Left kidney (tissue), 1 donor: ENCODE measurements at regions not wholly inside any gene's neighbourhood (a gene's known extent, or its start where the extent isn't known, plus 50 kb on each side); places are given as distances from the start of the nearest gene placed in this dataset.
"Not testable (repeated sequence)": the region's sequence is repeated elsewhere in the genome, so short reads cannot be mapped to it uniquely, and the experiment has no call there.

ENCODE experiments used
- DNase-seq: peaks from one replicate; pipeline ENCODE4 v3.0.0-alpha.2; 2013

DNA sequence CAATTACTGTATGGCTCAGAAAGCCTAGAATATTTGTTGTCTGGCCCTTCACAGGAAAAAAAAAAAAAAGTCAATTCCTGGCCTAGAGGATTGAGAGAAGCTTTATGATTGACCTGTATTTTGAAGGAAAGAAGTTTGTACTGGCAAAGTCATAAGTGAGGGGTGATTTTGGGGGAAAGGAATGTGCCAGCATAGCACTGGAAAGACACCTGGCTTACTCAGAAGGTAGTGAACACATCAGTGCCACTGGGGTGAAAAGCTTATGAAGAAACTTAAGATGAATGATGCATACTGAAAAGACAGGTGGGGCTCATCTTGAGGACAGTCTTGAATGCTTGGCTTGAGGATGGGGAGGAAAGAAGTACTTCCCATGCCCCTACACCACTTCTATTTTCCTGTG lies 127.9 kb upstream of the RASA1 start:
- DNase-seq, result no peak

DNA sequence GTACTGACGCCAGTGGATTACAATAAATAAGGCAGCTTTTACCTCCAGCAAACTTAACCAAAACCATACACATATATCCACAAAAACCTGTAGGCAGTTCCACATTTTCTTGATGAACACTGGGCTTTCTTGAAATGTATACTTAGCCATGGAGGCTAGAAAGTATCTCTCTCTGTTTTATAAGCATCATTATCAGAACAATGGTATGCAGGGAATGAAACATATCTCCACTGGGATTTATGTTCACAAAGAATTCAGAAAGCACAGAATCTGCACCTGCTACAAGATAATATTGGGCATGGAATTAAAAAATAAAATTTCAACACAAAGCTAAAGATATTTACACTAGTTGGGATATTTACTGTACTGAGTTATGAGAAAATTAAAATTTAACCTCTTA lies 126.1 kb upstream of the RASA1 start:
- DNase-seq, result no peak

DNA sequence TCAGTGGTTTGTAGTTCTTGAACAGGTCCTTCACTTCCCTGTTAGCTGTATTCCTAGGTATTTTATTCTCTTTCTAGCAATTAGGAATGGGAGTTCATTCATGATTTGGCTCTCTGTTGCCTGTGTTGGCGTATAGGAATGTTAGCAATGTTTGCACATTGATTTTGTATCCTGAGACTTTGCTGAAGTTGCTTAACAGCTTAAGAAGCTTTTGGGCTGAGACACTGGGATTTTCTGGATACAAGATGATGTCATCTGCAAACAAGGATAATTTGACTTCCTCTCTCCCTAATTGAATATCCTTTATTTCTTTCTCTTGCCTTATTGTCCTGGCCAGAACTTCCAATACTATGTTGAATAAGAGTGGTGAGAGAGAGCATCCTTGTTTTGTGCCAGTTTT lies 121.8 kb upstream of the RASA1 start:
- DNase-seq, result not testable (repeated sequence)

DNA sequence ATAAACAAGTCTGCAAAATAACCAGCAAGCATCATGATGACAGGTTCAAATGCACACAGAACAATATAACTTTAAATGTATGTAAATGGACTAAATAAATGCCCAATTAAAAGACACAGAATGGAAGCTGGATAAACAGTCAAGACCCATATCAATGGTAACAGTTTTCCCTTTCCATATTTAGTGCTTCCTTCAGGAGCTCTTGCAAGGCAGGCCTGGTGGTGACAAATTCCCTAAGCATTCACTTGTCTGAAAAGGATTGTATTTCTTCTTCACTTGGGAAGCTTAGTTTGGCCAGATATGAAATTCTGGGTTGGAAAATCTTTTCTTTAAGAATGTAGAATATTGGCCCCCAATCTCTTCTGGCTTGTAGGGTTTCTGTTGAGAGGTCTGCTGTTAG lies 120.2 kb upstream of the RASA1 start:
- no peak for DNase-seq

DNA sequence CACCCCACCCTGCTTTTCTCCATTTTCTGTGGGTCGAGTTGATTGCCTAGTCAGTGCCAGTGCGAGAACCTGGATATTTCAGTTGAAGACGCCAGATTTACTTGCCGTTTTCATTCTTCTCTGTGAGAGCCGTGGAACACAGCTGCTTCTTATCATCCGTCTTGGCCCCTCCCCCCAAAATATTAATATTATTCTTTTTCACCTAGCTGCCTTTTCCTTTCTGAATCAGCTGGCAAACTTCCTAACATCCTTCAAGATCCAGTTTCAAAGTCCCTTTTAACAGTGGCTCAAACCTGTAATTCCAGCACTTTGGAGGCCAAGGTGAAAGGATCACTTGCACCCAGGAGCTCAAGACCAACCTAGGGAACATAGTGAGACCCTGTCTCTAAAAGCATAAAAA lies 117.1 kb upstream of the RASA1 start:
- DNase-seq, result no peak

DNA sequence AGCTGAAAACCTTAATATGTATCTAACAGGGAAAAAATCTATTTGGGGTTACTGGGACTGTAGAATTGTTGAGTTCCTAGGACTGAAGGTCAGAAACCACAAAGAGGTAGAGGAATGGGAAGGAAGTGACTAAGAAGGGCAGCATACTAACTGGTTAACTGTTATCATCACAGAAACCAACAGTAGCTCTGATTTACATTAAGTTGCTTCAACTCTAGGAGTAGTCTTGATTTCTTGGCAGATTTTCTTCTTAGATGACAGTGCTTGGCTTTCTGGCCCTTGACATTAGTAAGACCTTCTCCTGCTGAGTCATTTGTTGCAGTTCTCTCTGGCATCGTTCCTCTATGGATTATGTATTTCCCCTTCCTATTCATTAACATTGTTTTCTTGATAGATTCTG lies 116.1 kb upstream of the RASA1 start:
- DNase-seq, result no peak

DNA sequence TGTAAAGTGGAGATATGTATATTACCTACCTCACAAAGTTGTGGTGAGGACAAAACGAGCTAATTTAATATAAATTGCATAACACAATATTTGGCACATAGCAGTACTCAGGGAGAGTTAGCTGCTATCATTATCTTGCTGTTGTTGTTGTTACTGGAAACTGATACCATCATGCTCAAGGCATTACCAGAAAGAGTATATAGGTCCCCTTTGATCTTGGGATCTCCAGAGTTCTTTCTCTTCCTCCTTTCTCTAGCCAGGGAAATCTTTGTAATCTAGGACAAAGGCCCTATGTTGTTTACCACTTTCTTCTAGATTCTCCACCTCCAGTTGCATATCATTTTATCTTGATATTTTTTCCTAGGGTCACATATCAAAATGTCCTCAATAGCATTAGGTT lies 114.8 kb upstream of the RASA1 start:
- no peak for DNase-seq

DNA sequence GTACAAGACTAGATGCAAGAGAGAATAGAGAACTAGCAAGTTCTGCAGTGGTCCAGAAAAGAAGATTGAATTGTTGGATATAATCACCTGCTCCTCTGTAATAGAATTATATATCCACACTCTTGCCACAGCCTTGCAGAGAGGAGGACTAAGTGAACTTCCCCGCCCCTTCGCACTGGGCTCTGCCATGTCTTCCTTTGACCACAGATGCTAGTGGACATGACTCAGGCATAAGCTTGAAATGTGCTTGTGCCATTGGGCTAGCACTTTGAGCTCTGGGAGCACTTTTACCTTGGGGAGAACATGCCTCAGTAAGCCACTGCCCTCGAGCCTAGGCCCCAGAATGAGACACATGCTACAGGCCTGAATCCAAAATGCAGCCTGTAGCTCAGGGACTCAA lies 113.5 kb upstream of the RASA1 start:
- DNase-seq, result no peak

DNA sequence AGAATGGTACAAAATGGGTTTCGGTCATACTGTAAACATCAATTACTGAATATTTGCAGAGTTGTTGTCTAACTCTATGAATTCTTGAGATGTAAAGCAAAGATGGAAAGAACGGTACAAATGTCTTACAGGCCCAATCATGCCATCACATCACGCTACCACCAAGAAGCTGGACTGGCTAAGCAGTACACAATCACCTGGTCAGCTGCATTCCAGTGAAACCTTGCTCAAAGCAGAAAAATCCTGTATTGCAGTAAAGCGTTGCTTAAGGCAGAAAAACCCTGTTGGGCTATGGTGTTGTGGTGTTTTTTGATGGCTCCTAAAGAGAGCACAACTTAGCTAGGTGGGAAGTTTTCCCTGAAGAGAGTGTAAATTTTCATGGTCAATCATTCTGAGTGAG lies 112.6 kb upstream of the RASA1 start:
- DNase-seq, result no peak

DNA sequence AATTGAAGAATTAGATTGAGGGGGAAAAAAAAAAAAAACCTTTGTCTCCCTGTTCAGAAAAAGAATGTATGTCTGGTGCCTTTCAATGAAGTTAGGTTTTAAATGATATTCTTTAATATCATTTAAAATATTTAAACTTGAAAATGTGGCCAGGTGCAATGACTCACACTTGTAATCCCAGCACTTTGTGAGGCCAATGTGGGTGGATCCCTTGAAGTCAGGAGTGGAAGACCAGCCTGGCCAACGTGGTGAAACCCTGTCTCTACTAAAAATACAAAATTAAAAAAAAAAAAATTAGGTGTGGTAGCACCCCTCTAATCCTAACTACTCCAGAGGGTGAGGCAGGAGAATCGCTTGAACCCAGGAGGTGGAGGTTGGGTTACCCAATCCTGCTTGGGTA lies 111.1 kb upstream of the RASA1 start:
- DNase-seq, result no peak

DNA sequence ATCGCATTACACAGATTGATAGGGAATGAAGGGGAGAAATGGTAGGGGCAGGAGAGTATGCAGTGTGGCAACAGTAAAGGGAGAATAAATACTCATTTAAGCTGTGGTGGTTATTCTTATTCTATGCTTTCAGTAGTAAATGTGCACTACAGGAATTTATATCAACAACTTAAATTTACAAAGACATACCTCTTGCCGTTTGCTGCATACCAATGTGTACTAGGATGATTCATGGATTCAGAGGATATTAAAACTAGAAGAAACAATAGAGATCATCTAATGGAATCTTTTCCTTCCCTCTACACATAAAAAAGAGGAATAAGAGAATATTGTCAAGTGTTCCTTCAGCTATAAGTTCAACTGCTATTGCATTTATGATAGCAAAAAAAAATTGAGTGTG lies 103.3 kb upstream of the RASA1 start:
- DNase-seq, result no peak

DNA sequence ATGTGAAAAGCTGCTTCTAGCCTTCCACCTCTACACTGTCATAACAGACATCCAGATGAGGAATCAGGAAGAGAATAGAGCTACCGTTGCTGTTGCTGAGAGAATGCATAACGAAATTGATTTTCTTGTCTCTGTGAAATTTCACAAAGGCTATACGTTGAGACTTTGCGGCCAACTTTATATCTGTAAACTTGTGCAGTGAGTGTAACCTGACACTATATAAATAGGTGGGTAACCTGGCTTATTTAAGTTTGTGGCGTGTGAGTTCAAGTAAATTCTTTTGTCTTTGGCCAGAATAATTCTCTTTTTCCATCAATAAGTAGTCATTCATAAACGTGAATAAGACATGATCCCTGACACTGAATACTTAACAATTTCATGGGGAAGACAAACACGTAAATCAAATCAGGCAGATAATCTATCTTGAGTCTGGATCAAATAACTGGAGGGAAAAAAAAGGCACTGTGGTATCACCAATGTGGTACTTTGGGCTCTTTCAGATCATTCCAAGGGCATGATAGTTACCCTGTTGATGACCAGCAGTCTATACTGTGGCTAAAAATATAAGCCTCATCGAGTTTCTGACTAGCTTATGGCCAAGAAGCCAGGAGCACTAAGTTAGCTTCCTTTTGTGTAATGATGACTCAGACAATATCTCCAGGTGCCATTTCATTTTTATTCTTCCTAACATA lies 98.2 kb upstream of the RASA1 start:
- no peak for DNase-seq

DNA sequence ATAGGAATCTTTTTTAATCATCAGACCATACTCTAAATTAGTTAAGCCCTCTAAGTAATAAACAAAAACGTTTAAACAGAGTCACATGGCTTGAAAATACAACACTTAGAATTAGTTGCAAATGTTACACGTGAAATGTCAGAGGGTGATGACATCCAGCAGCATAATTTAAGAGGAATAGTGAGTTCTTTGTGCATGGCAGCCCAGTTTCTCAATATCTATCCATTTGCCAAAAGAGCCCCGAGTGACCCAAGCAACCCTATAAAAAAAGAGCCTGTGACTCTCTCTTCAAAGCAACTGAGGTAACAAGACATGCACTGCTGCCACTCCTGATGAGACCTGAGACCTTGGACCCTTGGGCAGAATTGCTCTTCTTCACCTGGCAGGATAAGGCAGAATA lies 96.9 kb upstream of the RASA1 start:
- no peak for DNase-seq

DNA sequence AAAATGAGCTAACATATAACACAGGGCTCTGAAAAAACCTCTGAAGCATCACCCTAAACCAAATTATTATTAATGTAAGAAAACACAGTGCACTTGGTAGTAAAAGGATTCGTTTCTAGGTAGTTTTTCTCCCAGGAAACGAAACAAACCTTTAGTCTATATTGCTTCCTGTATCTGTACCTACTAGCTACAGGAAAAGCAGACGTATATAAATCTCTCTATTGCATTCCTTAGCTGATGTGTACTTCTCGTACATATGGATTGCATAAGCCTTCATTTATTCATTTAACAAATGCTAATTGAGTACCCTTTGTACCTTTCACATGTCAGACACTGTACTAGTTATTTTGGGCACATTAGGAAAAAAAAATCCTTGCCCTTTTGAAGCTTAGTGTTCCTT lies 85.0 kb upstream of the RASA1 start:
- DNase-seq, result no peak

DNA sequence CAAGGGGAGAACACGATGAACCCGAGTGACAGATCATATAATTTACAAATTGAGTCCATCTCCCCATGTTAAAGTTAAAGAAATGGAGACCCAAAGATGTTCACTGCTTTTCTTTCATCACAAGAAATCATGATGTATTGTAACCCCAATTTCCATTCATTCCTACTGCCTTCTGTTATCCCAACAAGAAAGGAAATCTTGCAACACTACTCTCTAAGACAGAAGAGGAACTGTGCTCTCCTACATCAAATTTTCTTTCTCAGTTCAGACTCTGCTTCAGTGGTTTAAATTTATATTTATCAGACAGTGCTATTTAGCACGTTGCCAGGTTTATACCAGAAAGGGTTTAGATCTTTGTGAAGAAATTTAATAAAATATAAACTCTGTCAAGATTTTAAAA lies 83.8 kb upstream of the RASA1 start:
- DNase-seq, result no peak

DNA sequence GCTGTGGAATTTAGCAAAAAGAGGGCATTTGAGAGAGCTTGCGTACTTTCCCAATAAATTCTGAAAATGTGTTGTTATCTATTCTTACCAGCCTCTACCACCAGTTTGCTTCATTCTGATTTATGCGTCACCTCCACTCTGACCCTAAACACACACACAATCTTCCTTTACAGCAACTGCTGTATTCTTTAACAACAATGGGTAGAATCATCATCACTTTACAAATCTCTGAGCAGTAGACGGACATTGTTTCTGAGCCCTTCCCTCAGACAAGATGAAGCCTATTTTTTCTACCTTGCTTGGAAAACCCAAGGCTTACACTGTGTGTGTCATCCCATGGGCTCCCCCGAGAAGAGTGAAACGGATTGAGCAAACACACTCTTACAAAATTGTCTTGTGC lies 83.1 kb upstream of the RASA1 start:
- DNase-seq, result no peak

DNA sequence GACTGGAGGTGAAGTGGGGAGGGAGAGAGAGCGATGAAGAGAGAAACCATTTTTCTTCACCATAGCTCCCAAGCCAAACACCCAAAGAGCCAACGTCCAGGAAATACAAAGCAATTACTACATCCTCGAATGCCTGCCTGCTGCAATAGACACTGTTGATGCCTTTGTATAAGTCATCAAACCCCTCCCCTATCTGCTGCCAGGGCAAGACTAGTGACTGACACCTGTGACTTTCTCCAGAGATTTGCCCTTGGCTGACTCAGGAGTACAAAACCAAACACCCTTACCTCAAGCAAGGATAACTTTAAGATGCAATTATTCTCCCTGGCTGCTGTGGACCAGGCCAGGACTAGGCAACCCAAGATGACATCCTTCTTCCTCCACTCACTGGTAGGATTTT lies 81.8 kb upstream of the RASA1 start:
- no peak for DNase-seq

DNA sequence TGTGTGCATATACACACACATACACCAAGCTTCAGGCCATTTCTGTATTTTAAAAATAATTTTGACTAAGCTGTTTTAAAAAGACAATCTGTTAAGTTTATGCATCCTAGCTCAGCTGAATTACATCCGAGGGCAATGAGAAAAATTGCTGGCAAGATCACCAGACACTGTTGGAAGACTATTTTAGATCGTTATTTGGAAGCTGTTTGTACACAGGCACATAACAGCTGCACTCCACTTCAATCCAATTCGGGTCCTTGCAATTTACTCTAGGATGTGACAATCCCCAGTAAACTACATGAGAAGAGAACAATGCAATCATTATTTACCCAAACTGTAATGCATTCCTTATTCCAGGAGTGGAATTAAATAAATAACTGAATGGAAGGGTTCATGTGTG lies 79.3 kb upstream of the RASA1 start:
- DNase-seq, result no peak

DNA sequence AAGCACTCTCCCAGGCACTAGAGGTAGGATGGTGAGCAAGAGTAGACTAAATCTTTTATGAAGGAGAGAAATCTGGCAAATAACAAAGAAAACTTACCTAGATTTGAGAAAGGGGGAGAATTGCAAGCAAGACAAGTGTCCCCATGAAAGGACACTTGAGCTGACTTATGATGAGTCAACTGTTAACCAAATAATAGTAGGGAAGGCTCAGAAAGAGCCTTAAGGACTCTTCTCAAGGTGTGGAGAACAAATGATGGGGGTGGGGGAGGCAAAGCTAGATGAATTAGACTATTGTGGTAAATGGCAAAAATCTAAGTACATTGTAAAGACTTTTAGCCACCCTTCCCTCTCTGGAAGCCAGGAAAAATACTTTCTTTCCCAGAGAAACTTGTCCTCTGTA lies 77.6 kb upstream of the RASA1 start:
- DNase-seq, result no peak

DNA sequence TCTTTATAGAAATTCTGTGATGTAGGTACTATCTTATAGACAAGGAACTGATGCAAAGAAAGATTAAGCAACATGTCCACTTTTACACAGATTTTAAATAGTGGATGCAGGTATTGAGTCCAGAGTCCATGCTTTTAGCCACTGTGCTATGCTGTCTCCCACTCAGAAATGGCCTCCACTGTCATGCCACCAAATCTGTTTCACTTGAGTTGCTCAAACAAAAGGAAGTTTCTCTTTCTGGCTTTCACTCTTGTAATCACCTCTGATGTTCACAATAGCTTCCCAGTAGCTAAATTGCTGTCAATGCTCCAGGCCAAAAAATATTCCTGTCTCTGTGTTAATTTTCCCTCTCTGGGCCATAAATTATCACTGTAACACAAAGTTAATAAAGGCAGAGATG lies 77.0 kb upstream of the RASA1 start:
- DNase-seq, result no peak

DNA sequence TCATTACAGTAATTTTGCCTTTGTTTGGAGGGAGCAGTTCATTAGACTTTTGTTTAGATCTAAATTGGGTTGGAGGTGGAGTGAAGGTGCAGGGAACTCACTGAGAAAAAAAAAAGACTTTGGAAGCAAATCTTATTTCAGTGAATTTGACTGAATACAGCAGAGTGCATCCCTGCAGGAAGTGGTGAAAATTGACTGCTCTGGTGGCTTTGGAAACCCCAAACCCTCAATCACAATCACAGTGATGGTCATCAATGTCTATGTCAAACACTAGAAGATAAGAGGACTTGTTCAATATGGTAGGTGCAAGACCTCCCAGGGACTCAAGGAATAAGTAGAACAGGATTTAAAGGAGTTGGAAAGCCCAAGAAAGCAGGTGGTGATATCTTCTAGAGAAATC lies 76.0 kb upstream of the RASA1 start:
- DNase-seq, result no peak

DNA sequence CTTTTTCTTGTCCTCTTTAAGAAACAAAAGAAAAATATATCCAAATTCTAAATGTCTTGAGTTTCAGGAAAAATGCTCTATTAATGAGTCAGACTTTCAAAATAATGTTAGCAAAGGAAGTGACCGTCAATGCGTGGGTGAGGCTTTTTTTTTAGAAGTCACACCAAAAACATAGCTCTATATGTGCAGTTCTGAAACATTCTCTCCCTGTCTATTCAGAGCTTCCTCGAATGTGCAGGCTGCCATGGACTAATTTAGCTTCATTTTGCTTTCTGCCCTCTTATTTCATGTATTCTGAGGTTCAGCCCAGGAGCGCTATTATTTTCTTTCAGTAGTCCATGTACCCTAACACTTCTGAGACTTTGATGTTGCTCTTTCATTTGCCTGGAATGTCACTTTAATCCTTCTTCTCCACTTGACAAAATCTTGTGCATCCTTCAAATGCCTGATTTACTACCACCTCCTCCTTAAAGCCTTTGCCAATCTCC lies 72.5 kb upstream of the RASA1 start:
- no peak for DNase-seq

DNA sequence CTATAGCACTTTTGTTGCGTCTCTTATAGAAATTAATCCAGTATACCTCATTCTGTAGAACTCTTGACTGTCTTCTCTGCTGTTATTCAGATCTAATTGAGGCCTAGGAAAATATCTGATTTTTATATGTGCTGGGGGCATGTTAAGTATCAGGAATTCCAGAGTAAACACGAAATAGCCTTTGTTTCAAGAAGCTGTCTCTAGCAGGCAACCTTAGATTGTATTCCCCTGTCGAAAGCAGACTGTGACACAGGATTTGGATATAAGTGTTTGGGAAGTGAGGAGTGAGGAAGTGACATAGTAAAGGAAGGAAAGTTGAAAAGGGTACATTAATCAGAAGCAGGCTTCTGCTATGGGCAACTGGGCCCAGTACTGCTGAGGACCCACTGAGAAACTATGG lies 72.1 kb upstream of the RASA1 start:
- no peak for DNase-seq

DNA sequence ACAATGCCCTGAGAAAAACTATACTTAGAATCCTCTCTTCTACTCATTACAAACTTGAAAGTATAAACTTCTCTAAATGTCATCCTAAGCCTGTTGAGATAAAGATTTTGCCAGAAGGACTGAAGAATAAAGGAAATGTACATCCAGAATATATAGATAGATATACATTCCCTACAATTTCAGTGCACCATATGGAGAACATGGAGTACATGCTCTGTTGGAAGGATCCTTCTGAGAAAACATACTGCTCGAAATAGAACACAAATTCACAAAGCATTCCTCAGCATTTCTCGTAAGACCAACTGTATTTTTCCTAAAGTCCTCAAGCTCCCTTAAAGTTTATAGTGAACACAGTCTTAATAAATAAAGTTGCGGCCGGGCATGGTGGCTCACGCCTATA lies 69.7 kb upstream of the RASA1 start:
- DNase-seq, result no peak

DNA sequence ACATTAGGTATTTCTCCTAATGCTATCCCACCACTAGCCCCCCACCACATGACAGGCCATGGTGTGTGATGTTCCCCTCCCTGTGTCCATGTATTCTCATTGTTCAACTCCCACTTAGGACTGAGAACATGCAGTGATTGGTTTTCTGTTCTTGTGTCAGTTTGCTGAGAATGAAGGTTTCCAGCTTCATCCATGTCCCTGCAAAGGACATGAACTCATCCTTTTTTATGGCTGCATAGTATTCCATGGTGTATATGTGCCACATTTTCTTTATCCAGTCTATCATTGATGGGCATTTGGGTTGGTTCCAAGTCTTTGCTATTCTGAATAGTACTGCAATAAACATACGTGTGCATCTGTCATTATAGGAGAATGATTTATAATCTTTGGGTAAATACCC lies 68.4 kb upstream of the RASA1 start:
- not testable (repeated sequence) for DNase-seq
